Fibroblast of lung (primary cell): ENCODE measurements at regions not wholly inside any gene's neighbourhood (a gene's known extent, or its start where the extent isn't known, plus 50 kb on each side); places are given as distances from the start of the nearest gene placed in this dataset.

Experiments
- DNase-seq, 2 donors: peaks; one replicate each; pipeline versions ENCODE4 v3.0.0 to v3.0.0-alpha.2; 2010; ENCODE audit warnings: low read depth in 2 of 2
- H2AFZ ChIP-seq: 2 replicates; pipeline ENCODE4 v1.5.1; 2012; ENCODE audit warnings: low read length, control low read depth, inconsistent platforms
- H3K27ac ChIP-seq: 2 replicates; pipeline ENCODE4 v1.5.1; 2011; ENCODE audit warnings: low read length, control low read depth; ENCODE audit not compliant: insufficient read depth
- H3K27me3 ChIP-seq: 2 replicates; pipeline ENCODE4 v1.5.1; 2011; ENCODE audit warnings: mild to moderate bottlenecking, low read length; ENCODE audit not compliant: control insufficient read depth, insufficient read depth
- H3K36me3 ChIP-seq: 2 replicates; pipeline ENCODE4 v1.5.1; 2011; ENCODE audit warnings: low read length; ENCODE audit not compliant: control insufficient read depth, insufficient read depth
- H3K4me1 ChIP-seq: 2 replicates; pipeline ENCODE4 v1.5.1; 2011; ENCODE audit warnings: low read length; ENCODE audit not compliant: control insufficient read depth, insufficient read depth; ENCODE audit errors: extremely low read depth
- H3K4me2 ChIP-seq: 2 replicates; pipeline ENCODE4 v1.5.1; 2011; ENCODE audit warnings: low read length, control low read depth; ENCODE audit not compliant: insufficient read depth; ENCODE audit errors: extremely low read depth
- H3K4me3 ChIP-seq, 4 experiments: fragments of 200-600 bp in 1 of 4; sonication (generic) in 1 of 4; replicated peaks in 1 of 4; 2 replicates each; pipeline ENCODE4 v1.5.1; 2011 to 2016; ENCODE audit warnings: low read length in 4 of 4, low read depth in 3 of 4, mild to moderate bottlenecking in 3 of 4, control low read depth in 2 of 4, inconsistent platforms in 1 of 4, mixed read lengths in 1 of 4; ENCODE audit not compliant: insufficient read depth in 1 of 4; ENCODE audit errors: control extremely low read depth in 1 of 4
- H3K79me2 ChIP-seq: 2 replicates; pipeline ENCODE4 v1.5.1; 2012; ENCODE audit warnings: mild to moderate bottlenecking, low read length, inconsistent platforms; ENCODE audit not compliant: control insufficient read depth, insufficient read depth
- H3K9ac ChIP-seq: 2 replicates; pipeline ENCODE4 v1.5.1; 2011; ENCODE audit warnings: mild to moderate bottlenecking, low read length, control low read depth; ENCODE audit not compliant: insufficient read depth
- H3K9me3 ChIP-seq: 2 replicates; pipeline ENCODE4 v1.5.1; 2012; ENCODE audit warnings: low read depth, low read length; ENCODE audit not compliant: control insufficient read depth, insufficient read depth
- H4K20me1 ChIP-seq: 2 replicates; pipeline ENCODE4 v1.5.1; 2011; ENCODE audit warnings: low read length; ENCODE audit not compliant: control insufficient read depth, insufficient read depth; ENCODE audit errors: extremely low read depth
- CTCF ChIP-seq, 2 donors: IDR thresholded peaks in 1 of 2; conservative IDR thresholded peaks in 1 of 2; 1 replicate in 1 of 2; 2 replicates in 1 of 2; pipeline ENCODE4 v1.5.1; 2011 to 2012; ENCODE audit warnings: low read length in 2 of 2, control low read depth in 1 of 2, inconsistent platforms in 1 of 2, low read depth in 1 of 2, mild to moderate bottlenecking in 1 of 2
- EZH2 ChIP-seq: IDR thresholded peaks from 2 replicates; pipeline ENCODE4 v1.5.1; 2012; ENCODE audit warnings: low read length, control low read depth, mild to moderate bottlenecking; ENCODE audit errors: missing control alignments

GRCh38 chr10:7092603-7093002 lies 318.2 kb downstream of the SFMBT2 start:
- DNase-seq, result no peak
- Histone ChIP-seq H2AFZ (no peak overlapping the region), H3K79me2 (no peaks in the 10 kb centered on the region), H3K36me3 (no peaks in the 10 kb centered on the region), H3K4me2 (no peak overlapping the region), H3K27ac (no peak overlapping the region), H4K20me1 (no peaks in the 10 kb centered on the region), H3K9me3 (no peaks in the 10 kb centered on the region), H3K27me3 (no peaks in the 10 kb centered on the region), H3K9ac (no peak overlapping the region), H3K4me1 (no peaks in the 10 kb centered on the region), H3K4me3 (no peak overlapping the region)
- TF ChIP-seq CTCF (conservative IDR thresholded peaks at IDR 0.05 in 1 of 2, IDR thresholded peaks at IDR 0.05 in 1 of 2; ENCODE audit: low read depth in 1 of 2, low read length in 2 of 2), result no peak
- TF ChIP-seq EZH2, result no peak

- Histone ChIP-seq H3K79me2 (no peaks in the 10 kb centered on the region), H3K4me1 (no peaks in the 10 kb centered on the region), H2AFZ (no peak overlapping the region), H3K36me3 (no peaks in the 10 kb centered on the region), H3K27me3 (no peaks in the 10 kb centered on the region), H3K4me2 (no peak overlapping the region), H3K4me3 (no peak overlapping the region), H3K27ac (no peak overlapping the region), H3K9ac (no peak overlapping the region), H4K20me1 (no peaks in the 10 kb centered on the region), H3K9me3 (no peaks in the 10 kb centered on the region)
- TF ChIP-seq CTCF (conservative IDR thresholded peaks at IDR 0.05 in 1 of 2, IDR thresholded peaks at IDR 0.05 in 1 of 2; ENCODE audit: low read depth in 1 of 2, low read length in 2 of 2) (no peak), EZH2 (no peak)
- peak; percentile 39 to 95 for DNase-seq
Measured at GRCh38 chr10:7090529-7090928, 320.3 kb downstream of the SFMBT2 start.

GRCh38 chr10:7085913-7086589 lies 324.8 kb downstream of the SFMBT2 start:
- Histone ChIP-seq H3K9me3 (no peaks in the 10 kb centered on the region), H3K4me2 (no peak overlapping the region), H3K9ac (no peak overlapping the region), H4K20me1 (no peaks in the 10 kb centered on the region), H3K4me1 (no peaks in the 10 kb centered on the region), H3K79me2 (no peaks in the 10 kb centered on the region), H3K27me3 (no peaks in the 10 kb centered on the region), H3K4me3 (no peak overlapping the region), H3K36me3 (no peaks in the 10 kb centered on the region), H2AFZ (no peak overlapping the region), H3K27ac (no peak overlapping the region)
- TF ChIP-seq CTCF (conservative IDR thresholded peaks at IDR 0.05 in 1 of 2, IDR thresholded peaks at IDR 0.05 in 1 of 2; ENCODE audit: low read depth in 1 of 2, low read length in 2 of 2) (peak in 1 of 2 donors; percentile 56), EZH2 (no peak)
- peak; percentile 73 to 94 for DNase-seq
